ENCODE measurements at regions not wholly inside any gene's neighbourhood (a gene's known extent, or its start where the extent isn't known, plus 50 kb on each side); places are given as distances from the start of the nearest gene placed in this dataset.
A peak's percentile ranks its signal among the peaks of the same experiment; 100 is the strongest.

DNA sequence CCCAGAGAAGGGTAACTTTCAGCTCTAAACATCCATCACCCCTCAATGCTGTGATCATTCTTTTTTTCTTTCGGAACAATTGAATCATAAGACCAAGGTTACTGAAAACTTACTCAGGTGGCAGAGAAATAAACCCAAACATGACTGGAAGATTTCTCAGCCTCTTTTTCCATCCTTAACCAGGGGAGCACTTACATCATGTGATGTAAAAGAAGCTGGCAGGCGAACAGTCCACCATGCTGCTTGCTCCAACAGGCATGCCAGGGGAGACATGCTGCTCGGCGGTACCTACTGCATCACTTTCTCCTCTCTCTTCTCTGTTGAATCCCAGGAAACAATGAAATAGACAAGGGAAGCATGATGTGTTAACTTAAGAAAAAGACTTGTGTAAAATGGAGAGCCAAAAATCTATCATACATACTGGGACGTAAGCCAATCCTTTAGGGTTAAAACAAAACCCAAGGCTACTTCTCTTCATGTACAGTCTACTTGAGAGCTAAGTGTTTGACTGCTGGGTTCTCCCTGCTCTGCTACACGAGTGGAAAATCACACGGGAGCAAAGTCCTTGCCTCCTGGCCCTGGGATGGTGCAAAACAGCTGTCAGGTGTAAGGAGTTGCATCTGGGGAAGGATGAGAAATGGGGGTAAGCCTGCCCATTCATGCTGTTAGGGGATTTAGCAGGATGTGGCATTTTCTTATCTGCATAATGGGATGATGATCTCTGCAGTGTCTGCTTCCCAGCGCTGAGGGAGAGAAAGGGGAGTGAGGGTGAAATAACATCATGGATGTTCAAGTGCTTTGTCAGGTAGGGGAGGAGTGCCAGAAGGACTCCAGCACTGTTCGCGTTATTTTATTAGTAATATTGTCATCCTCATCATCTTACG, 64.3 kb upstream of the ZNF438 start:
- Histone ChIP-seq H3K36me3 (ENCODE audit: control insufficient read depth, insufficient read depth, low read length) (no peaks in the 10 kb centered on the region), H3K4me3 (ENCODE audit: low read depth, low read length) (no peak overlapping the region), H3K27me3 (ENCODE audit: control insufficient read depth, insufficient read depth, low read length) (no peaks in the 10 kb centered on the region)
- FAIRE-seq (no peak), DNase-seq (ENCODE audit: low read depth) (no peak)
- TF ChIP-seq, protein P1, sequence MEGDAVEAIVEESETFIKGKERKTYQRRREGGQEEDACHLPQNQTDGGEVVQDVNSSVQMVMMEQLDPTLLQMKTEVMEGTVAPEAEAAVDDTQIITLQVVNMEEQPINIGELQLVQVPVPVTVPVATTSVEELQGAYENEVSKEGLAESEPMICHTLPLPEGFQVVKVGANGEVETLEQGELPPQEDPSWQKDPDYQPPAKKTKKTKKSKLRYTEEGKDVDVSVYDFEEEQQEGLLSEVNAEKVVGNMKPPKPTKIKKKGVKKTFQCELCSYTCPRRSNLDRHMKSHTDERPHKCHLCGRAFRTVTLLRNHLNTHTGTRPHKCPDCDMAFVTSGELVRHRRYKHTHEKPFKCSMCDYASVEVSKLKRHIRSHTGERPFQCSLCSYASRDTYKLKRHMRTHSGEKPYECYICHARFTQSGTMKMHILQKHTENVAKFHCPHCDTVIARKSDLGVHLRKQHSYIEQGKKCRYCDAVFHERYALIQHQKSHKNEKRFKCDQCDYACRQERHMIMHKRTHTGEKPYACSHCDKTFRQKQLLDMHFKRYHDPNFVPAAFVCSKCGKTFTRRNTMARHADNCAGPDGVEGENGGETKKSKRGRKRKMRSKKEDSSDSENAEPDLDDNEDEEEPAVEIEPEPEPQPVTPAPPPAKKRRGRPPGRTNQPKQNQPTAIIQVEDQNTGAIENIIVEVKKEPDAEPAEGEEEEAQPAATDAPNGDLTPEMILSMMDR (IDR thresholded peaks at IDR 0.05; ENCODE audit: insufficient read depth, low read length, severe bottlenecking): no peak

DNA sequence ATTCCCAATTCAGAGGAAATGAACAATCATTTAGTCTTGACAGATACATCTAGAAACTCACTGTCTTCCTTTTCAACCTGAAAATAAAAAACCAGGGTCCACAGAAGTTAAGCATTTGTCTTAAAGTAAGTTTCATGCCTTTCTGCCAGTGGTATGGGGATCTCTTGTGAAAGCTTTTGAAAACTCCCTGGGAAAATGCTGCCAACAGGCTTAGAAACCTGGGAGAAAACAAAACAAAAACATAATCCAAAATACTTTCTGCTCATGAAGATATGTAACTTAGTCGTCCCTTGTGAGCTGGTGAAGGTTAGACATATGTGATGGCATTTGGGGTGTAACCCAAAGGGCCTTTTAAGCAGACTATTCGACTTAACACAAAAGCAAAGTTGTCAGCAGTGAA, 66.4 kb upstream of the ZNF438 start:
- TF ChIP-seq, protein P1 (IDR thresholded peaks at IDR 0.05; ENCODE audit: insufficient read depth, low read length, severe bottlenecking): no peak
- Histone ChIP-seq H3K27me3 (ENCODE audit: control insufficient read depth, insufficient read depth, low read length) (no peaks in the 10 kb centered on the region), H3K4me3 (ENCODE audit: low read depth, low read length) (no peak overlapping the region), H3K36me3 (ENCODE audit: control insufficient read depth, insufficient read depth, low read length) (no peaks in the 10 kb centered on the region)
- DNase-seq (ENCODE audit: low read depth): no peak
- no peak for FAIRE-seq

DNA sequence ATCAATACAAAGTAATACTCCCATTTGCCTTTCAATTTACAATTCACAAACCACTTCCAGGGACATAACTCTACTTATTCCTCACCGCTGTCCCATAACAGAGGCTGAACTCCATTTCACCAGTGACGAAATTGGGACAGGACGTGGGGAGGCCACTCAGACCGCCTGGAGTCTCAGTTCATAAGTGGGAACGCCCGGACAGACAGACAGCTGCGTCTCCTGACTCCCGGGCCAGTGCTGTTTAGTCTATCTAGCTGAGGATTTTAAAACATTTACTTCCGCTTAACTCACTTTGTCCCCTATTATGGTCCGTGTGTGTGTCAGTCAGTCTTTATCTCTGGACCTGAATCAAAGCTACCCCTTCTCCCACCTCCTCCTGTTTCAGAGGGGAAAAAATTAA, 67.4 kb upstream of the ZNF438 start:
- FAIRE-seq (no peak), DNase-seq (ENCODE audit: low read depth) (no peak)
- no peaks in the 10 kb centered on the region for H3K36me3 ChIP-seq (ENCODE audit: control insufficient read depth, insufficient read depth, low read length)
- H3K4me3 ChIP-seq (ENCODE audit: low read depth, low read length): no peak overlapping the region
- H3K27me3 ChIP-seq (ENCODE audit: control insufficient read depth, insufficient read depth, low read length): no peaks in the 10 kb centered on the region
- TF ChIP-seq, protein P1 (IDR thresholded peaks at IDR 0.05; ENCODE audit: insufficient read depth, low read length, severe bottlenecking): no peak

DNA sequence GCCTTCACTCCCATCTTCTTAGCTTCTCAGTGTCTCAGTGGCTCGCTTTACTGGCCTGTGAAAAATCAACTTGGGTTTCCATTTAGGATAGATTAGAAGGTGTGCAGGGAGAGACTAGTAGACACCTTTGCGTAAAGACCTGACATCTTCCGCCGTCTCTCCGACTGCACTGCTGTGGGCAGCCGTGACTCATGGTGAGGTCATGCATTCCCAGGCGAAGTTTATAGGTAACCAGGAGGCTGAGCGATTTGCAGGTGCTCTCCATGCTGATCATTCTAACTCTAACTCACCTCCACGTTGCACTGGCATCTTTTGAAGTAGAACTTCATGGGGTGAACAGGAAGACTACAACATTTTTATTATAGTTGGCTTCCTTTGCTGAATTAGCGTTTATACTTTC, 68.0 kb upstream of the ZNF438 start:
- TF ChIP-seq, protein P1 (IDR thresholded peaks at IDR 0.05; ENCODE audit: insufficient read depth, low read length, severe bottlenecking): no peak
- DNase-seq (ENCODE audit: low read depth) (peak; percentile 96), FAIRE-seq (peak; percentile 76)
- Histone ChIP-seq H3K4me3 (ENCODE audit: low read depth, low read length) (no peak overlapping the region), H3K27me3 (ENCODE audit: control insufficient read depth, insufficient read depth, low read length) (no peaks in the 10 kb centered on the region), H3K36me3 (ENCODE audit: control insufficient read depth, insufficient read depth, low read length) (no peaks in the 10 kb centered on the region)

DNA sequence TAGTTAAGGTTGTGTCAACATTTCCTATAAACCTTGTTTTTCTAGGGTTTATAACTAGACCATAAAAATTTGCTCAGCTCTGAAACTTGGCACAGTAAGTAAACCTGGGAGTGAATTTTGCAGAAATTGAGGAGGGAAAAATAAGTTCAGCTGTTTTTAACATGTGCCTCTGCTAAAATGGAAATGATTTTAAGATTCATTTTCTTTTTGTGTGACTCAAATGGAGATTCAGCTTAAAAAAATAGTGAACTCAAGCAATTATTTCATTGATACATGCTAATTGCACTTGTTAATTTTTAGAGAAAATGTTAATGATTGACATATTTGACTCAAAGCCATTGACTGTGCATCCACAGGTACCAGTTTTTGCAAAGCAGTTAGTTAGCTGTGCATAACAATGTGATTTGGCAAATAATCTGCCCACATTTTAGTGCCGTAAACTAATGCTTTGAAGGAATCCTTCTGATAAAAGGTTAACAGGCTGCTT, 68.5 kb upstream of the ZNF438 start:
- no peak for FAIRE-seq

More for the DNA sequence above, 68.5 kb upstream of the ZNF438 start:
- H3K27me3 ChIP-seq (ENCODE audit: control insufficient read depth, insufficient read depth, low read length): no peaks in the 10 kb centered on the region
- no peaks in the 10 kb centered on the region for H3K36me3 ChIP-seq (ENCODE audit: control insufficient read depth, insufficient read depth, low read length)
- no peak for DNase-seq (ENCODE audit: low read depth)
- TF ChIP-seq, protein P1 (IDR thresholded peaks at IDR 0.05; ENCODE audit: insufficient read depth, low read length, severe bottlenecking): no peak
- H3K4me3 ChIP-seq (ENCODE audit: low read depth, low read length): no peak overlapping the region

Data from bronchial epithelial cell (primary cell).